ENCODE measurements at regions not wholly inside any gene's neighbourhood (a gene's known extent, or its start where the extent isn't known, plus 50 kb on each side); places are given as distances from the start of the nearest gene placed in this dataset.

GRCh38 chr15:86009727-86010126 lies 69.9 kb upstream of the AGBL1 start:
- TF ChIP-seq CTCF (IDR thresholded peaks at IDR 0.05; ENCODE audit: low read depth, low read length) (no peak), EZH2phosphoT487 (IDR thresholded peaks at IDR 0.05; ENCODE audit: low read depth) (no peak)
